Medulla oblongata (tissue), 1 donor: ENCODE measurements at regions not wholly inside any gene's neighbourhood (a gene's known extent, or its start where the extent isn't known, plus 50 kb on each side); places are given as distances from the start of the nearest gene placed in this dataset.

Source experiments
- DNase-seq: peaks from one replicate; pipeline ENCODE4 v3.0.0-alpha.2; 2015; ENCODE audit errors: extremely low spot score

- DNase-seq = no peak
These were observed 1764.6 kb downstream of the SUCLG1 start for GRCh38 chr2:82694431-82694830.

GRCh38 chr2:82690757-82691411, 1768.2 kb downstream of the SUCLG1 start:
- no peak for DNase-seq

- DNase-seq = no peak
These were observed 1783.9 kb downstream of the SUCLG1 start for GRCh38 chr2:82675186-82675585.

GRCh38 chr2:82674652-82675051, 1784.4 kb downstream of the SUCLG1 start:
- no peak for DNase-seq

GRCh38 chr2:82667491-82667890, 1791.6 kb downstream of the SUCLG1 start:
- no peak for DNase-seq

- DNase-seq = no peak
These were observed 1793.4 kb downstream of the SUCLG1 start for GRCh38 chr2:82665691-82666090.

GRCh38 chr2:82657106-82657505, 1802.0 kb downstream of the SUCLG1 start:
- DNase-seq = no peak

GRCh38 chr2:82656420-82656819, 1802.7 kb downstream of the SUCLG1 start:
- no peak for DNase-seq

GRCh38 chr2:82652117-82652516, 1807.0 kb downstream of the SUCLG1 start:
- no peak for DNase-seq

GRCh38 chr2:82650038-82650437, 1809.0 kb downstream of the SUCLG1 start:
- DNase-seq = no peak

GRCh38 chr2:82641598-82642180, 1817.4 kb downstream of the SUCLG1 start:
- DNase-seq = no peak

- DNase-seq = no peak
These were observed 1822.6 kb downstream of the SUCLG1 start for GRCh38 chr2:82636402-82637020.

- no peak for DNase-seq
These were observed 1860.1 kb downstream of the SUCLG1 start for GRCh38 chr2:82599021-82599420.

- no peak for DNase-seq
These were observed 1862.5 kb downstream of the SUCLG1 start for GRCh38 chr2:82596581-82596980.

- no peak for DNase-seq
These were observed 1867.4 kb downstream of the SUCLG1 start for GRCh38 chr2:82591718-82592117.

GRCh38 chr2:82576656-82577055, 1882.4 kb downstream of the SUCLG1 start:
- DNase-seq = no peak

- DNase-seq = peak; percentile 15
These were observed 1919.8 kb downstream of the SUCLG1 start for GRCh38 chr2:82539280-82539621.

GRCh38 chr2:82538590-82539279, 1920.3 kb downstream of the SUCLG1 start:
- DNase-seq = no peak

GRCh38 chr2:82528288-82528687, 1930.8 kb downstream of the SUCLG1 start:
- DNase-seq = no peak

- DNase-seq = no peak
These were observed 1932.0 kb downstream of the SUCLG1 start for GRCh38 chr2:82527124-82527523.

- no peak for DNase-seq
These were observed 1932.8 kb downstream of the SUCLG1 start for GRCh38 chr2:82526277-82526676.

- no peak for DNase-seq
These were observed 1933.3 kb downstream of the SUCLG1 start for GRCh38 chr2:82525744-82526143.

- DNase-seq = no peak
These were observed 1934.3 kb downstream of the SUCLG1 start for GRCh38 chr2:82524826-82525225.
